ENCODE measurements at regions not wholly inside any gene's neighbourhood (a gene's known extent, or its start where the extent isn't known, plus 50 kb on each side); places are given as distances from the start of the nearest gene placed in this dataset.
"Not testable (repeated sequence)": the region's sequence is repeated elsewhere in the genome, so short reads cannot be mapped to it uniquely, and the experiment has no call there.

- H4K8ac ChIP-seq (ENCODE audit: low read depth, low read length) = no peak overlapping the region
- no peak overlapping the region for H2BK120ac ChIP-seq (ENCODE audit: low read depth, low read length)
- no peak overlapping the region for H4K91ac ChIP-seq (ENCODE audit: low read depth, low read length, poor library complexity)
- H3K36me3 ChIP-seq (replicated peaks in 1 of 2; ENCODE audit: control insufficient read depth in 2 of 2, insufficient read depth in 2 of 2, low read length in 2 of 2) = no peaks in the 10 kb centered on the region
- no peak overlapping the region for H3K14ac ChIP-seq (ENCODE audit: low read length)
- H3K27me3 ChIP-seq (ENCODE audit: control insufficient read depth in 3 of 3, insufficient read depth in 3 of 3, low read depth in 1 of 3, low read length in 3 of 3) = no peaks in the 10 kb centered on the region
- WGBS, 2 donors (ENCODE audit: extremely low coverage in 2 of 2, insufficient read length in 2 of 2, insufficient replicate concordance in 1 of 2) = no CpG with 5 or more reads among the region's 4 CpGs
- H3K4me1 ChIP-seq (ENCODE audit: control insufficient read depth in 2 of 2, insufficient read depth in 1 of 2, low read depth in 1 of 2, low read length in 2 of 2) = no peaks in the 10 kb centered on the region
- no peak overlapping the region for H2BK5ac ChIP-seq (ENCODE audit: low read length)
- H3K27ac ChIP-seq (replicated peaks; ENCODE audit: low read length) = no peak overlapping the region
- H2BK15ac ChIP-seq (ENCODE audit: low read length) = no peak overlapping the region
- no peak overlapping the region for H3K9ac ChIP-seq (ENCODE audit: low read depth, low read length, poor library complexity)
- no peak for DNase-seq (ENCODE audit: low spot score)
- no peak overlapping the region for H2AK5ac ChIP-seq (ENCODE audit: low read depth, low read length)
- no peak overlapping the region for H3K4me2 ChIP-seq (ENCODE audit: insufficient read depth, low read length, poor library complexity, severe bottlenecking)
- H3K23ac ChIP-seq (ENCODE audit: low read depth, low read length, poor library complexity) = no peak overlapping the region
- no peak overlapping the region for H2BK12ac ChIP-seq (ENCODE audit: low read length)
- H3K4ac ChIP-seq (ENCODE audit: low read length) = no peak overlapping the region
- H3K9me3 ChIP-seq (replicated peaks in 1 of 2; ENCODE audit: control insufficient read depth in 2 of 2, insufficient read depth in 1 of 2, low read depth in 1 of 2, low read length in 2 of 2) = peaks cover 0 to 3% of the 10 kb centered on the region in 2 donors
- no peak overlapping the region for H2AFZ ChIP-seq (ENCODE audit: low read length)
- no peak overlapping the region for H3K18ac ChIP-seq (ENCODE audit: low read length)
- no peaks in the 10 kb centered on the region for H3K79me1 ChIP-seq (ENCODE audit: low read depth, low read length)
- H3K4me3 ChIP-seq (ENCODE audit: low read length in 2 of 2) = no peak overlapping the region
Measured at GRCh38 chr12:127970491-127970890, 296.5 kb upstream of the TMEM132C start.

GRCh38 chr12:127980585-127980984 lies 286.4 kb upstream of the TMEM132C start:
- Histone ChIP-seq H3K4me1 (ENCODE audit: control insufficient read depth in 2 of 2, insufficient read depth in 1 of 2, low read depth in 1 of 2, low read length in 2 of 2) (peaks cover 0 to 2% of the 10 kb centered on the region in 2 donors), H3K4ac (ENCODE audit: low read length) (no peak overlapping the region), H3K9me3 (replicated peaks in 1 of 2; ENCODE audit: control insufficient read depth in 2 of 2, insufficient read depth in 1 of 2, low read depth in 1 of 2, low read length in 2 of 2) (no peaks in the 10 kb centered on the region), H2BK12ac (ENCODE audit: low read length) (no peak overlapping the region), H3K4me2 (ENCODE audit: insufficient read depth, low read length, poor library complexity, severe bottlenecking) (no peak overlapping the region), H3K36me3 (replicated peaks in 1 of 2; ENCODE audit: control insufficient read depth in 2 of 2, insufficient read depth in 2 of 2, low read length in 2 of 2) (no peaks in the 10 kb centered on the region), H2AK5ac (ENCODE audit: low read depth, low read length) (no peak overlapping the region), H4K8ac (ENCODE audit: low read depth, low read length) (no peak overlapping the region), H3K27ac (replicated peaks; ENCODE audit: low read length) (no peak overlapping the region), H2AFZ (ENCODE audit: low read length) (no peak overlapping the region), H2BK120ac (ENCODE audit: low read depth, low read length) (no peak overlapping the region), H3K9ac (ENCODE audit: low read depth, low read length, poor library complexity) (no peak overlapping the region), H2BK5ac (ENCODE audit: low read length) (no peak overlapping the region), H3K79me1 (ENCODE audit: low read depth, low read length) (no peaks in the 10 kb centered on the region), H3K4me3 (ENCODE audit: low read length in 2 of 2) (no peak overlapping the region), H4K91ac (ENCODE audit: low read depth, low read length, poor library complexity) (no peak overlapping the region), H3K18ac (ENCODE audit: low read length) (no peak overlapping the region), H3K14ac (ENCODE audit: low read length) (no peak overlapping the region), H3K23ac (ENCODE audit: low read depth, low read length, poor library complexity) (no peak overlapping the region), H2BK15ac (ENCODE audit: low read length) (no peak overlapping the region), H3K27me3 (ENCODE audit: control insufficient read depth in 3 of 3, insufficient read depth in 3 of 3, low read depth in 1 of 3, low read length in 3 of 3) (no peaks in the 10 kb centered on the region)
- DNase-seq (ENCODE audit: low spot score) = no peak
- WGBS, 2 donors (ENCODE audit: extremely low coverage in 2 of 2, insufficient read length in 2 of 2, insufficient replicate concordance in 1 of 2) = no CpG with 5 or more reads among the region's 4 CpGs

GRCh38 chr12:127981875-127982274 lies 285.1 kb upstream of the TMEM132C start:
- DNase-seq (ENCODE audit: low spot score) = no peak
- no peaks in the 10 kb centered on the region for H3K9me3 ChIP-seq (replicated peaks in 1 of 2; ENCODE audit: control insufficient read depth in 2 of 2, insufficient read depth in 1 of 2, low read depth in 1 of 2, low read length in 2 of 2)
- H2BK15ac ChIP-seq (ENCODE audit: low read length) = no peak overlapping the region
- no peak overlapping the region for H4K91ac ChIP-seq (ENCODE audit: low read depth, low read length, poor library complexity)
- H3K36me3 ChIP-seq (replicated peaks in 1 of 2; ENCODE audit: control insufficient read depth in 2 of 2, insufficient read depth in 2 of 2, low read length in 2 of 2) = no peaks in the 10 kb centered on the region
- no peak overlapping the region for H3K18ac ChIP-seq (ENCODE audit: low read length)
- H2BK12ac ChIP-seq (ENCODE audit: low read length) = no peak overlapping the region
- no peak overlapping the region for H3K4ac ChIP-seq (ENCODE audit: low read length)
- no peak overlapping the region for H3K14ac ChIP-seq (ENCODE audit: low read length)
- no peak overlapping the region for H4K8ac ChIP-seq (ENCODE audit: low read depth, low read length)
- WGBS, 2 donors (ENCODE audit: extremely low coverage in 2 of 2, insufficient read length in 2 of 2, insufficient replicate concordance in 1 of 2) = no CpG with 5 or more reads among the region's 5 CpGs
- H3K23ac ChIP-seq (ENCODE audit: low read depth, low read length, poor library complexity) = no peak overlapping the region
- no peaks in the 10 kb centered on the region for H3K79me1 ChIP-seq (ENCODE audit: low read depth, low read length)
- H3K9ac ChIP-seq (ENCODE audit: low read depth, low read length, poor library complexity) = no peak overlapping the region
- peaks cover 0 to 2% of the 10 kb centered on the region in 2 donors for H3K4me1 ChIP-seq (ENCODE audit: control insufficient read depth in 2 of 2, insufficient read depth in 1 of 2, low read depth in 1 of 2, low read length in 2 of 2)
- no peak overlapping the region for H2AK5ac ChIP-seq (ENCODE audit: low read depth, low read length)
- no peak overlapping the region for H2BK5ac ChIP-seq (ENCODE audit: low read length)
- no peak overlapping the region for H3K4me3 ChIP-seq (ENCODE audit: low read length in 2 of 2)
- no peak overlapping the region for H3K4me2 ChIP-seq (ENCODE audit: insufficient read depth, low read length, poor library complexity, severe bottlenecking)
- no peak overlapping the region for H3K27ac ChIP-seq (replicated peaks; ENCODE audit: low read length)
- no peak overlapping the region for H2AFZ ChIP-seq (ENCODE audit: low read length)
- no peak overlapping the region for H2BK120ac ChIP-seq (ENCODE audit: low read depth, low read length)
- no peaks in the 10 kb centered on the region for H3K27me3 ChIP-seq (ENCODE audit: control insufficient read depth in 3 of 3, insufficient read depth in 3 of 3, low read depth in 1 of 3, low read length in 3 of 3)

GRCh38 chr12:127983213-127983791 lies 283.7 kb upstream of the TMEM132C start:
- not testable (repeated sequence) for H2AFZ ChIP-seq (ENCODE audit: low read length); H3K4me2 ChIP-seq (ENCODE audit: insufficient read depth, low read length, poor library complexity, severe bottlenecking); H4K8ac ChIP-seq (ENCODE audit: low read depth, low read length); H2BK120ac ChIP-seq (ENCODE audit: low read depth, low read length); H3K9ac ChIP-seq (ENCODE audit: low read depth, low read length, poor library complexity); H3K27me3 ChIP-seq (ENCODE audit: control insufficient read depth in 3 of 3, insufficient read depth in 3 of 3, low read depth in 1 of 3, low read length in 3 of 3); H4K91ac ChIP-seq (ENCODE audit: low read depth, low read length, poor library complexity); H3K27ac ChIP-seq (replicated peaks; ENCODE audit: low read length); H2AK5ac ChIP-seq (ENCODE audit: low read depth, low read length); H3K79me1 ChIP-seq (ENCODE audit: low read depth, low read length); H3K36me3 ChIP-seq (replicated peaks in 1 of 2; ENCODE audit: control insufficient read depth in 2 of 2, insufficient read depth in 2 of 2, low read length in 2 of 2); H3K14ac ChIP-seq (ENCODE audit: low read length); H2BK12ac ChIP-seq (ENCODE audit: low read length); H3K4ac ChIP-seq (ENCODE audit: low read length); H3K4me1 ChIP-seq (ENCODE audit: control insufficient read depth in 2 of 2, insufficient read depth in 1 of 2, low read depth in 1 of 2, low read length in 2 of 2); H3K4me3 ChIP-seq (ENCODE audit: low read length in 2 of 2); H3K18ac ChIP-seq (ENCODE audit: low read length); H2BK15ac ChIP-seq (ENCODE audit: low read length); DNase-seq (ENCODE audit: low spot score); H3K9me3 ChIP-seq (replicated peaks in 1 of 2; ENCODE audit: control insufficient read depth in 2 of 2, insufficient read depth in 1 of 2, low read depth in 1 of 2, low read length in 2 of 2); H3K23ac ChIP-seq (ENCODE audit: low read depth, low read length, poor library complexity)
- WGBS, 2 donors (ENCODE audit: extremely low coverage in 2 of 2, insufficient read length in 2 of 2, insufficient replicate concordance in 1 of 2) = no CpG with 5 or more reads among the region's 50 CpGs
- peak overlapping the region; percentile 48 for H2BK5ac ChIP-seq (ENCODE audit: low read length)
